Transverse colon (tissue), 4 donors: ENCODE measurements at regions not wholly inside any gene's neighbourhood (a gene's known extent, or its start where the extent isn't known, plus 50 kb on each side); places are given as distances from the start of the nearest gene placed in this dataset.

Experiments
- EP300 ChIP-seq: sonication (generic); formaldehyde crosslinking; IDR thresholded peaks from one replicate; pipeline ENCODE4 v1.6.1; 2017; ENCODE audit warnings: antibody characterized with exemption, low read depth
- POLR2A ChIP-seq: fragments of 450-650 bp; IDR thresholded peaks from one replicate; pipeline ENCODE4 v1.6.1; 2016; ENCODE audit warnings: antibody characterized with exemption, mild to moderate bottlenecking, moderate library complexity
- POLR2AphosphoS5 ChIP-seq, 3 donors: sonication (generic); formaldehyde crosslinking; IDR thresholded peaks; one replicate each; pipeline ENCODE4 v1.6.1; 2016; ENCODE audit warnings: antibody characterized with exemption in 3 of 3
- TF ChIP-seq, protein P1 (sequence below), 5 experiments: fragments of 200-600 bp in 3 of 5; fragments of 450-650 bp in 2 of 5; sonication (generic) in 3 of 5; IDR thresholded peaks; 1 replicate in 2 of 5; 2 replicates in 3 of 5; pipeline ENCODE4 v1.5.1; 2016 to 2017; ENCODE audit warnings: antibody characterized with exemption in 5 of 5, inconsistent platforms in 3 of 5, mild to moderate bottlenecking in 2 of 5, moderate library complexity in 1 of 5

DNA sequence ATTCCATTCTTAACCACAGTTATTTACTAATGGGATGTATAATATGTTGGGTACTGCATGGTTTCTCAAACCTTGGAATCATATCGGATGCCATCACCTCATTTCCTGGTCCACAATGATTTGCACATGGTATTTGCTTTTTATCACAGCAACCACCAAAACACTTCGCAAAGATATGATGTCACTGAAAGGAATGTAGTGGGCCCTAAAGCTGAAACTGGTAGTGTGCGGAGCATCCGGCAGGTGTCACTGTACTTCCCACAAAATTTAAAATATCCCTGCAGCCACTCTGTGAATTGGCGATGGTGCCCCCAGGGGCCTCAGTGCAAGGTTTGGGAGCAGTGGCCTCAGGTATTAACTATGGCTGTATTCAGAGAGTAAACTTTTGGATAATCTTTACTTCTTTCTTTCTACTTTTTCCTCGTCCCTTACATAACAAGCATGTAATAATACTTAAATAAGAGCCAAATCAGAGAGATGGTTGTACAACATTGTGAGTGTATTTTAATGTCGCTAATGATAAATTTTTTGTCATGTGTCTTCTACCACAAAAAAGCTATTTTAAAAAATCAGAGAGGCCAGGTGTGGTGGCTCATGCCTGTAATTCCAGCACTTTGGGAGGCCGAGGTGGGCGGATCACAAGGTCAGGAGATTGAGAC lies 66.2 kb downstream of the FAM241B start:
- TF ChIP-seq, protein P1, sequence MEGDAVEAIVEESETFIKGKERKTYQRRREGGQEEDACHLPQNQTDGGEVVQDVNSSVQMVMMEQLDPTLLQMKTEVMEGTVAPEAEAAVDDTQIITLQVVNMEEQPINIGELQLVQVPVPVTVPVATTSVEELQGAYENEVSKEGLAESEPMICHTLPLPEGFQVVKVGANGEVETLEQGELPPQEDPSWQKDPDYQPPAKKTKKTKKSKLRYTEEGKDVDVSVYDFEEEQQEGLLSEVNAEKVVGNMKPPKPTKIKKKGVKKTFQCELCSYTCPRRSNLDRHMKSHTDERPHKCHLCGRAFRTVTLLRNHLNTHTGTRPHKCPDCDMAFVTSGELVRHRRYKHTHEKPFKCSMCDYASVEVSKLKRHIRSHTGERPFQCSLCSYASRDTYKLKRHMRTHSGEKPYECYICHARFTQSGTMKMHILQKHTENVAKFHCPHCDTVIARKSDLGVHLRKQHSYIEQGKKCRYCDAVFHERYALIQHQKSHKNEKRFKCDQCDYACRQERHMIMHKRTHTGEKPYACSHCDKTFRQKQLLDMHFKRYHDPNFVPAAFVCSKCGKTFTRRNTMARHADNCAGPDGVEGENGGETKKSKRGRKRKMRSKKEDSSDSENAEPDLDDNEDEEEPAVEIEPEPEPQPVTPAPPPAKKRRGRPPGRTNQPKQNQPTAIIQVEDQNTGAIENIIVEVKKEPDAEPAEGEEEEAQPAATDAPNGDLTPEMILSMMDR (IDR thresholded peaks at IDR 0.05), result peak; percentile 32 to 46 (median 39)
- no peak for TF ChIP-seq POLR2AphosphoS5 (IDR thresholded peaks at IDR 0.05)
- no peak for TF ChIP-seq POLR2A
- TF ChIP-seq EP300, result no peak
